Colonic mucosa (tissue), 4 donors: ENCODE measurements at regions not wholly inside any gene's neighbourhood (a gene's known extent, or its start where the extent isn't known, plus 50 kb on each side); places are given as distances from the start of the nearest gene placed in this dataset.

Source experiments
- DNase-seq: peaks from one replicate; pipeline ENCODE4 v3.0.0-alpha.2; 2020
- H3K27ac ChIP-seq: fragments of 200-600 bp; one replicate; pipeline ENCODE4 v1.8.0; 2021
- H3K27me3 ChIP-seq: fragments of 200-600 bp; one replicate; pipeline ENCODE4 v1.8.0; 2021
- H3K36me3 ChIP-seq: fragments of 200-600 bp; one replicate; pipeline ENCODE4 v1.8.0; 2021
- H3K4me1 ChIP-seq: fragments of 200-600 bp; one replicate; pipeline ENCODE4 v1.8.0; 2021; ENCODE audit warnings: mild to moderate bottlenecking
- H3K4me3 ChIP-seq: fragments of 200-600 bp; one replicate; pipeline ENCODE4 v1.8.0; 2021
- H3K9ac ChIP-seq, 2 donors: one replicate each; pipeline ENCODE4 v1.7.0; 2013; ENCODE audit warnings: control low read depth in 2 of 2, low read depth in 2 of 2, low read length in 2 of 2
- H3K9me3 ChIP-seq: fragments of 200-600 bp; one replicate; pipeline ENCODE4 v1.8.0; 2021
- intact Hi-C: fragments of 100-400 bp; cut with DNase I; formaldehyde crosslinking; loops from one replicate; pipeline ENCODE4 v1.14.1; 2022
- TF ChIP-seq, protein P1 (sequence below): fragments of 200-600 bp; IDR thresholded peaks from one replicate; pipeline ENCODE4 v1.8.0; 2022; ENCODE audit warnings: antibody characterized with exemption, mild to moderate bottlenecking
- donor health status: healthy.
- donor health status: DM: no; HTN: no; CAD: no.
- donor health status: DM: no; HTN: no; CAD: no.

GRCh38 chr6:156659822-156660198, 117.4 kb upstream of the ARID1B start:
- no peak overlapping the region for H3K9ac ChIP-seq
- no peaks in the 10 kb centered on the region for H3K27me3 ChIP-seq
- no peak overlapping the region for H3K4me3 ChIP-seq
- intact Hi-C loops, result loop anchor here (5.0 kb wide), 1 partner anchor 98 kb away; no protein-coding TSS in a partner anchor
- DNase-seq, result no peak
- TF ChIP-seq, protein P1, sequence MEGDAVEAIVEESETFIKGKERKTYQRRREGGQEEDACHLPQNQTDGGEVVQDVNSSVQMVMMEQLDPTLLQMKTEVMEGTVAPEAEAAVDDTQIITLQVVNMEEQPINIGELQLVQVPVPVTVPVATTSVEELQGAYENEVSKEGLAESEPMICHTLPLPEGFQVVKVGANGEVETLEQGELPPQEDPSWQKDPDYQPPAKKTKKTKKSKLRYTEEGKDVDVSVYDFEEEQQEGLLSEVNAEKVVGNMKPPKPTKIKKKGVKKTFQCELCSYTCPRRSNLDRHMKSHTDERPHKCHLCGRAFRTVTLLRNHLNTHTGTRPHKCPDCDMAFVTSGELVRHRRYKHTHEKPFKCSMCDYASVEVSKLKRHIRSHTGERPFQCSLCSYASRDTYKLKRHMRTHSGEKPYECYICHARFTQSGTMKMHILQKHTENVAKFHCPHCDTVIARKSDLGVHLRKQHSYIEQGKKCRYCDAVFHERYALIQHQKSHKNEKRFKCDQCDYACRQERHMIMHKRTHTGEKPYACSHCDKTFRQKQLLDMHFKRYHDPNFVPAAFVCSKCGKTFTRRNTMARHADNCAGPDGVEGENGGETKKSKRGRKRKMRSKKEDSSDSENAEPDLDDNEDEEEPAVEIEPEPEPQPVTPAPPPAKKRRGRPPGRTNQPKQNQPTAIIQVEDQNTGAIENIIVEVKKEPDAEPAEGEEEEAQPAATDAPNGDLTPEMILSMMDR, result no peak
- H3K9me3 ChIP-seq, result no peaks in the 10 kb centered on the region
- no peaks in the 10 kb centered on the region for H3K36me3 ChIP-seq
- no peak overlapping the region for H3K27ac ChIP-seq
- H3K4me1 ChIP-seq, result no peaks in the 10 kb centered on the region

DNA sequence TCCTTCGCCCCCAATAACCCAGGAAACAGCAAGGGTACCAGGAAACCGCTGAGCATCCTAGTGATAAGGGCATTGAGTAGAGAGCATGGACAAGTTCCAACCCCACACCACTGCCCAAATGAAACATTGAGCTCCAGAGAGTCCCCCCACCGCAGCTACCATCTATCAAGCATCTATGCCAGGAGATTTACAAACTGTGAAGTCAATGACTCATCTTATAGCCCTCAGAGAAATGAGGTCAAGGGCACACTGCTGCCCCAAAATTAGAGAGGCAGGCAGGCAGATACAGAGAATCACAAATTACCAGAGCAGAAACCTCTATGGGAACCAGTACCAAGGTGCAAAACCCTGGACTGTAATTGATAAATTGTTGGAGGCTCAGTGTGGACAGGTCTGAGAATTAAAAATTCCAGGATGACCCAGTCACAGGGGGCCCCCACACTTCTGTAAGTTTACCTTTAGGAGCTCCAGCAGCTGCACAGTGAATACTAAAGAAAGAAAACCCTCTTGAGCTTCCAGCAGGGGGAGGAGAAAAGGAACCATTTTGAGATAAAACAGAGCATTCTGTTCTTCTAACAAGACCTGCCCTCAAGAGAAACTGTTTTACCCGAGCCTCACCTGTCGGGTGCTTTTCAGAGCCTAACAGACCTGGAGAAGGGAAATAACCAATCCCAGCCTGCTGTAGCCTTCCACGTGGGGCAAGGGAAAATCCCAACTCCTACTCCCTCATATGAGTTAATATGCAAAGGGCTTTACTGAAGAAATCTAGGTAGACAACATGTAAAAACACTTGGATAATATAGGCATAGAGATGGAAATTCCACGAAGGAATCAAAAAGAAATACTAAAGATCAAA, 118.0 kb upstream of the ARID1B start:
- intact Hi-C loops, result no loop called here
- H3K9ac ChIP-seq, result no peak overlapping the region
- no peaks in the 10 kb centered on the region for H3K9me3 ChIP-seq
- DNase-seq, result no peak
- H3K4me1 ChIP-seq, result no peaks in the 10 kb centered on the region
- H3K4me3 ChIP-seq, result no peak overlapping the region
- no peaks in the 10 kb centered on the region for H3K27me3 ChIP-seq
- TF ChIP-seq, protein P1, result no peak
- no peaks in the 10 kb centered on the region for H3K36me3 ChIP-seq
- H3K27ac ChIP-seq, result no peak overlapping the region

DNA sequence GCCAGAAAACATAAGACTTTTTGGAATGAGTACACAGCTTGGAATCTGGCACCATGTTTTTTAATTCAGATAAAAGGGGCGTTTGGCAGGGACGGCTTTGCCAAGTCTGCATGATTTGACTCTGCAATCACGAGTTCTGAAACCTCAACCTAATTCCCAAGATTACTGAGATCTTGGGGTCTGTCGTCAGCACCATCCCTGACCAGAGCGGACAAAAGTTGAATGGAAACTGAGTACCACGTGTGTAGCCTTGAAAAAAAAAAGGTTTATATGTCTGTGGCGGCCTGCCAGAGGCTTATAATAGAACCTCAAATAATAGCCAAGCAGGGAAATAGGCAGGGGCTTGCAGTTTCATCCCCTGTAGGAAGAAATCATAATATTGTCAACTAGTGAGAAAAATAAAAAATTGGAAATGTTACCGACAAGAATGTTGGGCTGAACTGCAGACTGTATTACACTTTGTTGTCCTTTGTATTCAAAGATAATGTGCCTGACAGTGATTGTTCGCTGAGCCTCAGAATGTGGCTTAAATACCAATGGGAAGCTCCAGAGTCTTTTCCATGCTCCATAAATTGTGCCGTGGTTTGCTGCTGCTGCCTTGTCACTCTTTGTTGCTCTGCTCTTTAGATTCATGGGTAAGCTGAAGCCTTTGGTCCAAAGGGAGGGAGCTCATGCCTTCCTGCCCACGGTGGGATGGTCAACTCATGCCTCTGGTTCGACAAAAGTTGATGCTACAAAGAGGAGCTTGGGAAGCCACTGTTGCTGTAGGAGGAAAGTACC, 118.8 kb upstream of the ARID1B start:
- Histone ChIP-seq H3K9ac (no peak overlapping the region), H3K4me1 (no peaks in the 10 kb centered on the region), H3K27me3 (no peaks in the 10 kb centered on the region), H3K9me3 (no peaks in the 10 kb centered on the region), H3K27ac (no peak overlapping the region), H3K4me3 (no peak overlapping the region), H3K36me3 (no peaks in the 10 kb centered on the region)
- TF ChIP-seq, protein P1, result no peak
- no peak for DNase-seq
- intact Hi-C loops, result no loop called here

GRCh38 chr6:156657296-156657695, 119.9 kb upstream of the ARID1B start:
- H3K9ac ChIP-seq, result no peak overlapping the region
- no peaks in the 10 kb centered on the region for H3K4me1 ChIP-seq
- H3K4me3 ChIP-seq, result no peak overlapping the region
- H3K27ac ChIP-seq, result no peak overlapping the region
- TF ChIP-seq, protein P1, result no peak
- no peak for DNase-seq
- H3K27me3 ChIP-seq, result no peaks in the 10 kb centered on the region
- no peaks in the 10 kb centered on the region for H3K36me3 ChIP-seq
- no peaks in the 10 kb centered on the region for H3K9me3 ChIP-seq
- intact Hi-C loops, result no loop called here

GRCh38 chr6:156654919-156655918, 122.0 kb upstream of the ARID1B start:
- H3K27me3 ChIP-seq, result no peaks in the 10 kb centered on the region
- H3K4me3 ChIP-seq, result no peak overlapping the region
- DNase-seq, result no peak
- TF ChIP-seq, protein P1, result no peak
- H3K9ac ChIP-seq, result no peak overlapping the region
- H3K9me3 ChIP-seq, result no peaks in the 10 kb centered on the region
- intact Hi-C loops, result no loop called here
- no peak overlapping the region for H3K27ac ChIP-seq
- no peaks in the 10 kb centered on the region for H3K4me1 ChIP-seq
- H3K36me3 ChIP-seq, result no peaks in the 10 kb centered on the region
